HUES64 (cell line): ENCODE measurements at regions not wholly inside any gene's neighbourhood (a gene's known extent, or its start where the extent isn't known, plus 50 kb on each side); places are given as distances from the start of the nearest gene placed in this dataset.
"Not testable (repeated sequence)": the region's sequence is repeated elsewhere in the genome, so short reads cannot be mapped to it uniquely, and the experiment has no call there.

Source experiments
- H3K27ac ChIP-seq: 2 replicates; pipeline ENCODE4 v1.7.0; 2013; ENCODE audit warnings: low read depth, low read length, inconsistent platforms
- H3K27me3 ChIP-seq: 2 replicates; pipeline ENCODE4 v1.6.1; 2013; ENCODE audit warnings: mild to moderate bottlenecking, low read length; ENCODE audit not compliant: insufficient read depth
- H3K36me3 ChIP-seq: 2 replicates; pipeline ENCODE4 v1.6.1; 2013; ENCODE audit warnings: mild to moderate bottlenecking, low read length; ENCODE audit not compliant: insufficient read depth
- H3K4me1 ChIP-seq: 2 replicates; pipeline ENCODE4 v1.6.1; 2013; ENCODE audit warnings: mild to moderate bottlenecking, low read length, moderate library complexity; ENCODE audit not compliant: insufficient read depth
- H3K4me3 ChIP-seq: 2 replicates; pipeline ENCODE4 v1.5.1; 2013; ENCODE audit warnings: mild to moderate bottlenecking, low read length, moderate library complexity
- H3K9ac ChIP-seq: 2 replicates; pipeline ENCODE4 v1.6.1; 2013; ENCODE audit warnings: mild to moderate bottlenecking, low read depth, low read length
- H3K9me3 ChIP-seq: 2 replicates; pipeline ENCODE4 v1.6.1; 2013; ENCODE audit warnings: low read depth, low read length; ENCODE audit not compliant: insufficient read depth
- WGBS: fragments of 150-250, 120-280 bp; methylation state at CpG from one replicate; pipeline ENCODE4 v1.1.7; 2013; ENCODE audit warnings: missing lambda C conversion rate; 5-methylcytosine and 5-hydroxymethylcytosine counted together

- H3K4me1 ChIP-seq: peaks cover 20% of the 10 kb centered on the region
- not testable (repeated sequence) for H3K27ac ChIP-seq, H3K27me3 ChIP-seq, H3K9me3 ChIP-seq, H3K36me3 ChIP-seq, H3K9ac ChIP-seq, H3K4me3 ChIP-seq
- WGBS: 73% methylated on average over 2 of the region's 4 CpGs
These were observed 121.7 kb downstream of the ATOH1 start for GRCh38 chr4:93950239-93950638.

- Histone ChIP-seq H3K27ac (no peak overlapping the region), H3K36me3 (no peaks in the 10 kb centered on the region)
- 94% methylated on average over 1 of the region's 1 CpG for WGBS
These were observed 128.6 kb downstream of the ATOH1 start for GRCh38 chr4:93957186-93957585.

GRCh38 chr4:93960450-93960849 lies 131.9 kb downstream of the ATOH1 start:
- Histone ChIP-seq H3K36me3 (no peaks in the 10 kb centered on the region), H3K9me3 (peaks cover 2% of the 10 kb centered on the region), H3K4me1 (peaks cover 18% of the 10 kb centered on the region), H3K4me3 (no peak overlapping the region), H3K27ac (0 out of 2 replicates have a peak overlapping the region, but pooled peaks have one; percentile 36), H3K27me3 (no peaks in the 10 kb centered on the region), H3K9ac (no peak overlapping the region)

More at GRCh38 chr4:93957186-93957585, 128.6 kb downstream of the ATOH1 start:
- no peak overlapping the region for H3K9ac ChIP-seq
- peaks cover 4% of the 10 kb centered on the region for H3K9me3 ChIP-seq
- no peaks in the 10 kb centered on the region for H3K27me3 ChIP-seq
- H3K4me1 ChIP-seq: peaks cover 18% of the 10 kb centered on the region
- no peak overlapping the region for H3K4me3 ChIP-seq

- H3K9me3 ChIP-seq: no peaks in the 10 kb centered on the region
These were observed 132.4 kb downstream of the ATOH1 start for GRCh38 chr4:93960916-93961315.

GRCh38 chr4:93981594-93981993 lies 153.0 kb downstream of the ATOH1 start:
- Histone ChIP-seq H3K27ac (no peak overlapping the region), H3K36me3 (no peaks in the 10 kb centered on the region), H3K9me3 (no peaks in the 10 kb centered on the region), H3K4me3 (no peak overlapping the region), H3K4me1 (no peaks in the 10 kb centered on the region), H3K9ac (no peak overlapping the region), H3K27me3 (no peaks in the 10 kb centered on the region)
- WGBS: 91% methylated on average over 6 of the region's 6 CpGs

More at GRCh38 chr4:93960916-93961315, 132.4 kb downstream of the ATOH1 start:
- WGBS: 85% methylated on average over 3 of the region's 3 CpGs
- Histone ChIP-seq H3K36me3 (no peaks in the 10 kb centered on the region), H3K4me3 (no peak overlapping the region), H3K27me3 (no peaks in the 10 kb centered on the region), H3K4me1 (peaks cover 18% of the 10 kb centered on the region), H3K9ac (no peak overlapping the region), H3K27ac (no peak overlapping the region)

- Histone ChIP-seq H3K4me3 (no peak overlapping the region), H3K4me1 (no peaks in the 10 kb centered on the region), H3K9ac (no peak overlapping the region), H3K27ac (no peak overlapping the region), H3K9me3 (no peaks in the 10 kb centered on the region), H3K27me3 (no peaks in the 10 kb centered on the region), H3K36me3 (no peaks in the 10 kb centered on the region)
- no CpG with 5 or more reads among the region's 1 CpG for WGBS
These were observed 153.7 kb downstream of the ATOH1 start for GRCh38 chr4:93982255-93982654.

- Histone ChIP-seq H3K9me3 (no peaks in the 10 kb centered on the region), H3K4me1 (no peaks in the 10 kb centered on the region), H3K36me3 (no peaks in the 10 kb centered on the region), H3K9ac (no peak overlapping the region), H3K4me3 (no peak overlapping the region), H3K27ac (no peak overlapping the region), H3K27me3 (no peaks in the 10 kb centered on the region)
- over 99% methylated on average over 3 of the region's 3 CpGs for WGBS
These were observed 154.6 kb downstream of the ATOH1 start for GRCh38 chr4:93983140-93983539.

- no peaks in the 10 kb centered on the region for H3K27me3 ChIP-seq
- no peaks in the 10 kb centered on the region for H3K36me3 ChIP-seq
- no peak overlapping the region for H3K27ac ChIP-seq
- H3K4me1 ChIP-seq: no peaks in the 10 kb centered on the region
- no peaks in the 10 kb centered on the region for H3K9me3 ChIP-seq
- WGBS: 86% methylated on average over 2 of the region's 5 CpGs
- H3K4me3 ChIP-seq: no peak overlapping the region
- no peak overlapping the region for H3K9ac ChIP-seq
These were observed 165.8 kb downstream of the ATOH1 start for GRCh38 chr4:93994175-93994994.

GRCh38 chr4:93996895-93997294 lies 168.3 kb downstream of the ATOH1 start:
- Histone ChIP-seq H3K9me3 (no peaks in the 10 kb centered on the region), H3K4me1 (no peaks in the 10 kb centered on the region)
- WGBS: 100% methylated on average over 1 of the region's 1 CpG

GRCh38 chr4:94000559-94000958 lies 172.0 kb downstream of the ATOH1 start:
- no peaks in the 10 kb centered on the region for H3K4me1 ChIP-seq
- no peaks in the 10 kb centered on the region for H3K36me3 ChIP-seq
- H3K4me3 ChIP-seq: no peak overlapping the region
- H3K27ac ChIP-seq: no peak overlapping the region
- no peak overlapping the region for H3K9ac ChIP-seq
- H3K27me3 ChIP-seq: no peaks in the 10 kb centered on the region
- WGBS: 75% methylated on average over 1 of the region's 1 CpG
- no peaks in the 10 kb centered on the region for H3K9me3 ChIP-seq

More at GRCh38 chr4:93996895-93997294, 168.3 kb downstream of the ATOH1 start:
- no peak overlapping the region for H3K4me3 ChIP-seq
- no peaks in the 10 kb centered on the region for H3K27me3 ChIP-seq
- H3K36me3 ChIP-seq: no peaks in the 10 kb centered on the region
- H3K9ac ChIP-seq: no peak overlapping the region
- H3K27ac ChIP-seq: no peak overlapping the region

- H3K4me3 ChIP-seq: no peak overlapping the region
- no peaks in the 10 kb centered on the region for H3K36me3 ChIP-seq
- no peaks in the 10 kb centered on the region for H3K9me3 ChIP-seq
- no peaks in the 10 kb centered on the region for H3K27me3 ChIP-seq
- 84% methylated on average over 1 of the region's 1 CpG for WGBS
- H3K9ac ChIP-seq: no peak overlapping the region
- H3K27ac ChIP-seq: no peak overlapping the region
- H3K4me1 ChIP-seq: no peaks in the 10 kb centered on the region
These were observed 178.4 kb downstream of the ATOH1 start for GRCh38 chr4:94006932-94007331.
